ENCODE measurements at regions not wholly inside any gene's neighbourhood (a gene's known extent, or its start where the extent isn't known, plus 50 kb on each side); places are given as distances from the start of the nearest gene placed in this dataset.

GRCh38 chrX:78593701-78594100 is 65.4 kb downstream of the RTL3 start:
- no TSS peak for BruUV-seq (replicated peaks)
- in situ Hi-C loops (cut with HindIII; ENCODE audit: low pct_unique_long_range_greater_than_20kb, low sequenced_read_pairs), result no loop called here
- CTCF ChIA-PET, result no interaction called here

GRCh38 chrX:78592030-78592429 is 67.1 kb downstream of the RTL3 start:
- no peak for ATAC-seq

More at GRCh38 chrX:78593701-78594100, 65.4 kb downstream of the RTL3 start:
- Histone ChIP-seq H3K4me3 (ENCODE audit: low read depth in 2 of 2, low read length in 2 of 2) (no peak overlapping the region), H3K9me3 (ENCODE audit: control insufficient read depth, insufficient read depth, low read depth, low read length) (no peaks in the 10 kb centered on the region), H3K27me3 (ENCODE audit: control insufficient read depth, insufficient read depth, low read length) (no peaks in the 10 kb centered on the region), H3K27ac (ENCODE audit: low read length) (no peak overlapping the region), H3K4me1 (ENCODE audit: control insufficient read depth, insufficient read depth, low read length) (no peaks in the 10 kb centered on the region), H3K36me3 (ENCODE audit: control insufficient read depth, insufficient read depth, low read length) (no peaks in the 10 kb centered on the region)
- POLR2A ChIA-PET, result no interaction called here
- TF ChIP-seq SIN3A (IDR thresholded peaks at IDR 0.05; ENCODE audit: borderline replicate concordance, insufficient read depth, low read depth, low read length), result no peak
- intact Hi-C loops (cut with micrococcal nuclease; ENCODE audit: unreplicated experiment), result no loop called here
- ATAC-seq (no peak), DNase-seq (ENCODE audit: low read depth, low spot score) (no peak)

More at GRCh38 chrX:78592030-78592429, 67.1 kb downstream of the RTL3 start:
- no TSS peak for BruUV-seq (replicated peaks)
- no peaks in the 10 kb centered on the region for H3K4me1 ChIP-seq (ENCODE audit: control insufficient read depth, insufficient read depth, low read length)
- H3K27me3 ChIP-seq (ENCODE audit: control insufficient read depth, insufficient read depth, low read length), result no peaks in the 10 kb centered on the region
- no peak for TF ChIP-seq CTCF (IDR thresholded peaks at IDR 0.05)
- TF ChIP-seq REST (IDR thresholded peaks at IDR 0.05; ENCODE audit: insufficient read depth in 1 of 2, low read depth in 2 of 2, low read length in 1 of 2), result no peak
- no peak for TF ChIP-seq TCF7L2 (IDR thresholded peaks at IDR 0.05; ENCODE audit: low read depth, low read length)
- TF ChIP-seq SIN3A (IDR thresholded peaks at IDR 0.05; ENCODE audit: borderline replicate concordance, insufficient read depth, low read depth, low read length), result no peak
- TF ChIP-seq POLR2AphosphoS5 (IDR thresholded peaks at IDR 0.05; ENCODE audit: low read depth, low read length), result no peak
- H3K27ac ChIP-seq (ENCODE audit: low read length), result no peak overlapping the region
- POLR2A ChIA-PET, result no interaction called here
- in situ Hi-C loops (cut with HindIII; ENCODE audit: low pct_unique_long_range_greater_than_20kb, low sequenced_read_pairs), result no loop called here
- no peak overlapping the region for H3K4me3 ChIP-seq (ENCODE audit: low read depth in 2 of 2, low read length in 2 of 2)
- H3K9me3 ChIP-seq (ENCODE audit: control insufficient read depth, insufficient read depth, low read depth, low read length), result no peaks in the 10 kb centered on the region
- intact Hi-C loops (cut with micrococcal nuclease; ENCODE audit: unreplicated experiment), result no loop called here
- no peak for DNase-seq (ENCODE audit: low read depth, low spot score)
- CTCF ChIA-PET, result no interaction called here
- H3K36me3 ChIP-seq (ENCODE audit: control insufficient read depth, insufficient read depth, low read length), result no peaks in the 10 kb centered on the region
